ENCODE measurements at regions not wholly inside any gene's neighbourhood (a gene's known extent, or its start where the extent isn't known, plus 50 kb on each side); places are given as distances from the start of the nearest gene placed in this dataset.

- CTCF ChIA-PET = interaction anchor here (0.6 to 1.4 kb wide), 3 partner anchors 18 to 107 kb away, joined by 3 read pairs; no protein-coding TSS in a partner anchor
- H4K20me1 ChIP-seq (ENCODE audit: control insufficient read depth, insufficient read depth) = no peaks in the 10 kb centered on the region
- FAIRE-seq (no peak), DNase-seq (ENCODE audit: low read depth, low spot score) (no peak), ATAC-seq (peak; percentile 13; the same call in 2 of the 3 replicates)
- H3K4me1 ChIP-seq (ENCODE audit: control insufficient read depth, insufficient read depth, low read length) = peaks cover 49% of the 10 kb centered on the region
- no peak overlapping the region; the same call in 1 of the 2 replicates for H3K9ac ChIP-seq (ENCODE audit: control insufficient read depth, insufficient read depth, low read length)
- H3K27ac ChIP-seq (ENCODE audit: control insufficient read depth, insufficient read depth) = 0 out of 2 replicates have a peak overlapping the region, but pooled peaks have one; percentile 42
- WGBS (ENCODE audit: insufficient coverage, insufficient replicate concordance, low lambda C conversion rate, missing lambda C conversion rate) = 28% methylated on average over 11 of the region's 11 CpGs
- POLR2A ChIA-PET = interaction anchor here (1.0 kb wide), 2 partner anchors 10 to 14 kb away, joined by 3 read pairs; no protein-coding TSS in a partner anchor
- no peak overlapping the region for H3K4me3 ChIP-seq
- no peaks in the 10 kb centered on the region for H3K79me2 ChIP-seq (ENCODE audit: control insufficient read depth, insufficient read depth, low read length)
- peak overlapping the region; percentile 74 for H3K4me2 ChIP-seq (ENCODE audit: control insufficient read depth, insufficient read depth)
- BruUV-seq (replicated peaks) = no TSS peak
- peak overlapping the region; percentile 81 for H2AFZ ChIP-seq (ENCODE audit: control insufficient read depth, low read depth, low read length)
- H3K27me3 ChIP-seq (replicated peaks in 1 of 2; ENCODE audit: control insufficient read depth in 2 of 2, insufficient read depth in 2 of 2, low read length in 1 of 2) = no peaks in the 10 kb centered on the region
- in situ Hi-C loops (cut with MboI) = no loop called here
- intact Hi-C loops (cut with micrococcal nuclease; ENCODE audit: unreplicated experiment) = loop anchor here (2.0 kb wide), 1 partner anchor 230 kb away; no protein-coding TSS in a partner anchor
- RAD21 ChIA-PET (ENCODE audit: unreplicated experiment) = no interaction called here
- H3K36me3 ChIP-seq (ENCODE audit: control insufficient read depth in 2 of 2, insufficient read depth in 2 of 2, low read length in 1 of 2) = no peaks in the 10 kb centered on the region
- SMC1A ChIA-PET (ENCODE audit: uncharacterized antibody, unreplicated experiment) = interaction anchor here (0.5 to 1.9 kb wide), 4 partner anchors 9 to 216 kb away, joined by 3 to 5 read pairs (median 3); no protein-coding TSS in a partner anchor
- H3K9me3 ChIP-seq (replicated peaks; ENCODE audit: control insufficient read depth, insufficient read depth, low read length) = peaks cover 2% of the 10 kb centered on the region; the same call in 1 of the 3 replicates
- TF ChIP-seq, protein P1, sequence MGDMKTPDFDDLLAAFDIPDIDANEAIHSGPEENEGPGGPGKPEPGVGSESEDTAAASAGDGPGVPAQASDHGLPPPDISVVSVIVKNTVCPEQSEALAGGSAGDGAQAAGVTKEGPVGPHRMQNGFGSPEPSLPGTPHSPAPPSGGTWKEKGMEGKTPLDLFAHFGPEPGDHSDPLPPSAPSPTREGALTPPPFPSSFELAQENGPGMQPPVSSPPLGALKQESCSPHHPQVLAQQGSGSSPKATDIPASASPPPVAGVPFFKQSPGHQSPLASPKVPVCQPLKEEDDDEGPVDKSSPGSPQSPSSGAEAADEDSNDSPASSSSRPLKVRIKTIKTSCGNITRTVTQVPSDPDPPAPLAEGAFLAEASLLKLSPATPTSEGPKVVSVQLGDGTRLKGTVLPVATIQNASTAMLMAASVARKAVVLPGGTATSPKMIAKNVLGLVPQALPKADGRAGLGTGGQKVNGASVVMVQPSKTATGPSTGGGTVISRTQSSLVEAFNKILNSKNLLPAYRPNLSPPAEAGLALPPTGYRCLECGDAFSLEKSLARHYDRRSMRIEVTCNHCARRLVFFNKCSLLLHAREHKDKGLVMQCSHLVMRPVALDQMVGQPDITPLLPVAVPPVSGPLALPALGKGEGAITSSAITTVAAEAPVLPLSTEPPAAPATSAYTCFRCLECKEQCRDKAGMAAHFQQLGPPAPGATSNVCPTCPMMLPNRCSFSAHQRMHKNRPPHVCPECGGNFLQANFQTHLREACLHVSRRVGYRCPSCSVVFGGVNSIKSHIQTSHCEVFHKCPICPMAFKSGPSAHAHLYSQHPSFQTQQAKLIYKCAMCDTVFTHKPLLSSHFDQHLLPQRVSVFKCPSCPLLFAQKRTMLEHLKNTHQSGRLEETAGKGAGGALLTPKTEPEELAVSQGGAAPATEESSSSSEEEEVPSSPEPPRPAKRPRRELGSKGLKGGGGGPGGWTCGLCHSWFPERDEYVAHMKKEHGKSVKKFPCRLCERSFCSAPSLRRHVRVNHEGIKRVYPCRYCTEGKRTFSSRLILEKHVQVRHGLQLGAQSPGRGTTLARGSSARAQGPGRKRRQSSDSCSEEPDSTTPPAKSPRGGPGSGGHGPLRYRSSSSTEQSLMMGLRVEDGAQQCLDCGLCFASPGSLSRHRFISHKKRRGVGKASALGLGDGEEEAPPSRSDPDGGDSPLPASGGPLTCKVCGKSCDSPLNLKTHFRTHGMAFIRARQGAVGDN (IDR thresholded peaks at IDR 0.05) = 0 out of 2 replicates have a peak, but pooled peaks have one; percentile 1
- TF ChIP-seq GATAD2B (conservative IDR thresholded peaks at IDR 0.05; ENCODE audit: low read depth) (0 out of 2 replicates have a peak, but pooled peaks have one; percentile 7), ETV6 (conservative IDR thresholded peaks at IDR 0.05 in 1 of 2, IDR thresholded peaks at IDR 0.05 in 1 of 2; ENCODE audit: borderline replicate concordance in 1 of 2, low read depth in 1 of 2) (0 out of 4 replicates have a peak, but pooled peaks of 1 of the 2 experiments have one; percentile 3), DPF2 (IDR thresholded peaks at IDR 0.05) (peak; percentile 5; the same call in 1 of the 2 replicates), RAD51 (IDR thresholded peaks at IDR 0.05) (peak; percentile 96), USF2 (IDR thresholded peaks at IDR 0.05; ENCODE audit: borderline replicate concordance, low read depth, low read length) (peak; percentile 59; the same call in 1 of the 2 replicates), POLR2AphosphoS2 (IDR thresholded peaks at IDR 0.05; ENCODE audit: low read depth, low read length) (no peak), TCF3 (IDR thresholded peaks at IDR 0.05; ENCODE audit: borderline replicate concordance, insufficient read depth, low read depth, low read length) (0 out of 2 replicates have a peak, but pooled peaks have one; percentile 2), PBX3 (IDR thresholded peaks at IDR 0.05; ENCODE audit: insufficient replicate concordance, low read depth, low read length) (no peak), EED (IDR thresholded peaks at IDR 0.05; ENCODE audit: low read depth) (0 out of 2 replicates have a peak, but pooled peaks have one; percentile 39), USF1 (IDR thresholded peaks at IDR 0.05; ENCODE audit: borderline replicate concordance, extremely low read length, insufficient read depth, low read depth, low read length) (peak; percentile 89), IKZF1 (conservative IDR thresholded peaks at IDR 0.05) (peak; percentile 29), HDGF (IDR thresholded peaks at IDR 0.05) (no peak), BHLHE40 (IDR thresholded peaks at IDR 0.05; ENCODE audit: borderline replicate concordance in 1 of 2, low read depth in 2 of 2, low read length in 1 of 2) (peak; percentile 34 to 88; a peak in 3 of 4 replicates)
Observed at GRCh38 chr15:70259028-70259424, 161.3 kb upstream of the TLE3 start.
